RWPE2 (cell line): ENCODE measurements at regions not wholly inside any gene's neighbourhood (a gene's known extent, or its start where the extent isn't known, plus 50 kb on each side); places are given as distances from the start of the nearest gene placed in this dataset.

Source experiments
- ATAC-seq: fragments of 200-7000 bp; cut with Tn5 transposase; 3 replicates; pipeline ENCODE4 v1.9.1; 2021; ENCODE audit warnings: low read depth
- DNase-seq: peaks from one replicate; pipeline ENCODE4 v3.0.0-alpha.2; 2020; ENCODE audit warnings: low spot score
- H3K27ac ChIP-seq: fragments of 450-650 bp; 2 replicates; pipeline ENCODE4 v1.5.1; 2017; ENCODE audit warnings: mild to moderate bottlenecking; ENCODE audit not compliant: poor library complexity, severe bottlenecking
- H3K27me3 ChIP-seq: fragments of 250-450 bp; sonication (Bioruptor Pico); 2 replicates; pipeline ENCODE4 v1.5.1; 2021; ENCODE audit warnings: mild to moderate bottlenecking, moderate library complexity; ENCODE audit not compliant: insufficient read depth, poor library complexity, severe bottlenecking
- H3K36me3 ChIP-seq: fragments of 250-450 bp; sonication (Bioruptor Pico); 2 replicates; pipeline ENCODE4 v1.5.1; 2020; ENCODE audit warnings: low read depth, mild to moderate bottlenecking, moderate library complexity
- H3K4me1 ChIP-seq: fragments of 250-450 bp; sonication (Bioruptor Pico); 2 replicates; pipeline ENCODE4 v1.5.1; 2021; ENCODE audit warnings: mild to moderate bottlenecking, moderate library complexity; ENCODE audit not compliant: insufficient read depth, poor library complexity, severe bottlenecking
- H3K4me3 ChIP-seq: fragments of 250-450 bp; sonication (Bioruptor Pico); 2 replicates; pipeline ENCODE4 v1.5.1; 2021; ENCODE audit warnings: mild to moderate bottlenecking, moderate library complexity; ENCODE audit not compliant: severe bottlenecking
- H3K9me3 ChIP-seq: fragments of 250-450 bp; sonication (Bioruptor Pico); 2 replicates; pipeline ENCODE4 v1.5.1; 2021; ENCODE audit warnings: mild to moderate bottlenecking, moderate library complexity; ENCODE audit not compliant: severe bottlenecking
- TF ChIP-seq, protein P1 (sequence below): fragments of 450-650 bp; IDR thresholded peaks from one replicate; pipeline ENCODE4 v1.5.1; 2017; ENCODE audit warnings: mild to moderate bottlenecking, moderate library complexity; ENCODE audit not compliant: poor library complexity, severe bottlenecking

DNA sequence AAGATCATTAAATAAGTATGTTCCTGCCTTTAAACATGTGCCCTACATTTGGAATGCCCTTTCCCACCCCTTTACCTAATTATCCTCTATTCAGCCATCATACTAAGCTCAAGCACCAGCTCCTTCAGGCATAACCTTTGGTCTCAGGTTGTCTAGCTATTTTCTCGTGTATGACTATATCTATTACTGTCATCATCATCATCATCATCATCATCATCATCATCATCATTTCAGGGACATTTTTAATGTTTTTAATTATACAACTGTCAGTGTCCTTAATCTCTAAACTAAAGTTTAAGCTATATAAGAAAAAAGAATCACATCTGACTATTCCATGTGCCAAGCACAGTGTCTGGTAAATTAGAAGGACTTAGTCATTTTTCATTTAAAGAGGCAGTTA lies 214.6 kb upstream of the CTSO start:
- Histone ChIP-seq H3K27ac (no peak overlapping the region), H3K4me1 (no peaks in the 10 kb centered on the region), H3K27me3 (no peaks in the 10 kb centered on the region), H3K4me3 (no peak overlapping the region), H3K9me3 (no peaks in the 10 kb centered on the region), H3K36me3 (no peaks in the 10 kb centered on the region)
- DNase-seq (no peak), ATAC-seq (no peak)
- TF ChIP-seq, protein P1, sequence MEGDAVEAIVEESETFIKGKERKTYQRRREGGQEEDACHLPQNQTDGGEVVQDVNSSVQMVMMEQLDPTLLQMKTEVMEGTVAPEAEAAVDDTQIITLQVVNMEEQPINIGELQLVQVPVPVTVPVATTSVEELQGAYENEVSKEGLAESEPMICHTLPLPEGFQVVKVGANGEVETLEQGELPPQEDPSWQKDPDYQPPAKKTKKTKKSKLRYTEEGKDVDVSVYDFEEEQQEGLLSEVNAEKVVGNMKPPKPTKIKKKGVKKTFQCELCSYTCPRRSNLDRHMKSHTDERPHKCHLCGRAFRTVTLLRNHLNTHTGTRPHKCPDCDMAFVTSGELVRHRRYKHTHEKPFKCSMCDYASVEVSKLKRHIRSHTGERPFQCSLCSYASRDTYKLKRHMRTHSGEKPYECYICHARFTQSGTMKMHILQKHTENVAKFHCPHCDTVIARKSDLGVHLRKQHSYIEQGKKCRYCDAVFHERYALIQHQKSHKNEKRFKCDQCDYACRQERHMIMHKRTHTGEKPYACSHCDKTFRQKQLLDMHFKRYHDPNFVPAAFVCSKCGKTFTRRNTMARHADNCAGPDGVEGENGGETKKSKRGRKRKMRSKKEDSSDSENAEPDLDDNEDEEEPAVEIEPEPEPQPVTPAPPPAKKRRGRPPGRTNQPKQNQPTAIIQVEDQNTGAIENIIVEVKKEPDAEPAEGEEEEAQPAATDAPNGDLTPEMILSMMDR: no peak

DNA sequence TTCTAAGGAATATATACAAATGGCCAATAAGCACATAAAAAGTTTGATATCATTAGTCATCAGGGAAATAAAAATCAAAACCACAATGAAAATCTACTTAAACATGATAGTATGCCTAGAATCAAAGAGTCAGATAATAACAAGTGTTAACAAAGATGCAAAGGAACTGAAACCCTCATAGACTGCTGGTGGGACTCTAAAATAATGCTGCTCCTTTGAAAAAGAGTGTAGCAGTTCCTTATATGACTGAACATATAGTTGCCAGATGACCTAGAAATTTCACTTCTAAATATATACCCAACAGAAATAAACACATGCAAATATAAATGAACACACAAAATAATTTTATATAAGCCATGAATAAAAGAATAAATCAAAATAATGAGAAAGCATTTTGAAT lies 205.1 kb upstream of the CTSO start:
- Histone ChIP-seq H3K9me3 (no peaks in the 10 kb centered on the region), H3K36me3 (no peaks in the 10 kb centered on the region), H3K4me3 (no peak overlapping the region), H3K27me3 (no peaks in the 10 kb centered on the region), H3K27ac (no peak overlapping the region), H3K4me1 (no peaks in the 10 kb centered on the region)
- TF ChIP-seq, protein P1: no peak
- DNase-seq (no peak), ATAC-seq (no peak)

DNA sequence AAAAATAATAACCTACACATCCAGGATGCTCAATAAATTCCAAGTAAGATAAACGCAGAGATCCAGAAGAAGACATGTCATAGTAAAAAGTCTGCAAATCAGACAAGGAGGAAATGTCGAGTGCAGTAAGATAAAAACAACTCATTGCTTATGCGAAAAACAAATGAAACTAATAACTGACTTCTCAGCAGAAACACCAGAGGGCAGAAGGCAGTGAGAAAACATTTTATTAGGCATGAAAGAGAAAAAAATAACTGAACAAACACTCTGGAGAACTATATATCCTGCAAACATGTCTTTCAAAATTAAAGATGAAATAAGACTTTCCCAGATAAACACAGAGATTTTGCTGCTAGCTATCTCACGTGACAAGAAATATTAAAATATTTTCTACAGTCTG lies 201.3 kb upstream of the CTSO start:
- Histone ChIP-seq H3K27me3 (no peaks in the 10 kb centered on the region), H3K9me3 (no peaks in the 10 kb centered on the region), H3K4me1 (no peaks in the 10 kb centered on the region), H3K36me3 (no peaks in the 10 kb centered on the region), H3K27ac (no peak overlapping the region), H3K4me3 (no peak overlapping the region)
- TF ChIP-seq, protein P1: peak; percentile 34
- ATAC-seq (no peak), DNase-seq (no peak)

DNA sequence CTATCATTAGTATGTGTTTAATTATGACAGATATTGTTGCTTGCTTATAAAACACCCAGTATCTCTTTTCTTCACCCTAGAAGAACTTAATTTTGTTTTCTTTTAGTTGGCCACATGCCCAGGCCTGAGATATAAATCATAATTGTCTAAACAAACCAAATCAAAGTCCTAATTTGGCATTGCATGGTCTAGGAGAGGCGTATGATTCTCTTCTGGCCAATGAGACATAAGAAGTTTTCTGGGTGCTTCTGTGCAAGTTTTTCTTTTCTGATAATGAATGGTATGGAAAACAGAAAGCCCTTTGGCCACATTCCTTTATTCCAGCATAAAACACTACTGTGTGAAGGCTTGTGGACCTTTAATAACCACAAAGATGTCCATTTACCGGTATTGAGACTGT lies 192.9 kb upstream of the CTSO start:
- Histone ChIP-seq H3K9me3 (no peaks in the 10 kb centered on the region), H3K4me1 (no peaks in the 10 kb centered on the region), H3K27me3 (no peaks in the 10 kb centered on the region), H3K4me3 (no peak overlapping the region), H3K36me3 (no peaks in the 10 kb centered on the region), H3K27ac (no peak overlapping the region)
- TF ChIP-seq, protein P1: no peak
- no peak for ATAC-seq
- no peak for DNase-seq

DNA sequence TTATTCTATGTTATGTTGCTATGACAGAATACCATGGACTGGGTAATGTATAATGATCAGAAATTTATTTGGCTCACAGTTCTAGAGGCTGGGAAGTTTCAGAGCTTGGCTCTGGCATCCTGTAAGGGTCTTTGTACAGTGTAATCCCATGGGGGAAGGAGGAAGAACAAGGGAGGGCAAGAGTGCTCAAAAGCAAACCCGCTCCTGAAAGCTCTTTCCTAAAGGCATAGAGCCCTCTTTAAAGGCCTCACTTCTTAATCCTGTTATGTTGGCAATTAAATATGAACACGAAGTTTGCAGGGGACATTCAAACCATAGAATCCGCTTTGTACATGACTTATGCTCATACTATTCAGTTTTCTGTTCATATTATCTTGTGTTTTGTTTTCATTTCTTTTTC lies 191.3 kb upstream of the CTSO start:
- ATAC-seq (no peak), DNase-seq (no peak)
- H3K36me3 ChIP-seq: no peaks in the 10 kb centered on the region
- H3K4me3 ChIP-seq: no peak overlapping the region
- H3K4me1 ChIP-seq: no peaks in the 10 kb centered on the region
- no peaks in the 10 kb centered on the region for H3K9me3 ChIP-seq
- no peaks in the 10 kb centered on the region for H3K27me3 ChIP-seq
- TF ChIP-seq, protein P1: no peak
- H3K27ac ChIP-seq: no peak overlapping the region
